Fibroblast of skin of left biceps (primary cell): ENCODE measurements at regions not wholly inside any gene's neighbourhood (a gene's known extent, or its start where the extent isn't known, plus 50 kb on each side); places are given as distances from the start of the nearest gene placed in this dataset.
"Not testable (repeated sequence)": the region's sequence is repeated elsewhere in the genome, so short reads cannot be mapped to it uniquely, and the experiment has no call there.

Experiments
- DNase-seq, 2 experiments: peaks; one replicate each; pipeline ENCODE4 v3.0.0-alpha.2; 2013; ENCODE audit warnings: low read depth in 2 of 2

DNA sequence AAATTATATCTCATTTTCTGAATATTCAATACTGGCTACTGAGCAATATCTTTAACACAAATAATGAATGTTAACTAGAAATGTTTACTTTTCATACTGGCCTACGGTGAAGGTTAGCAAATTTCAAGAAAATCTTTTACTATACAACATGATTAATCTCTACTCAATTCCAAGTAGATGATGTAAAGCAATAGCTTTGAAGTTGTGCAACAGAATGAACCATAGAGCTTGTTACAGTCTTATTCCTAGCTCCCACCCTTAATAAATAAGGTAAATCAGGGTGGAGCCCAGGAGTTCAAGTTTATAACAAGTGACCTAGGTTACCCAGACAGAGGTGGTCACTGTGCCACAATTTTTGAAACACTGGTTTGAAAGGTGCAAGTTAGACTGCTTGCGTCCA, 1678.1 kb downstream of the KCNT2 start:
- DNase-seq = no peak

DNA sequence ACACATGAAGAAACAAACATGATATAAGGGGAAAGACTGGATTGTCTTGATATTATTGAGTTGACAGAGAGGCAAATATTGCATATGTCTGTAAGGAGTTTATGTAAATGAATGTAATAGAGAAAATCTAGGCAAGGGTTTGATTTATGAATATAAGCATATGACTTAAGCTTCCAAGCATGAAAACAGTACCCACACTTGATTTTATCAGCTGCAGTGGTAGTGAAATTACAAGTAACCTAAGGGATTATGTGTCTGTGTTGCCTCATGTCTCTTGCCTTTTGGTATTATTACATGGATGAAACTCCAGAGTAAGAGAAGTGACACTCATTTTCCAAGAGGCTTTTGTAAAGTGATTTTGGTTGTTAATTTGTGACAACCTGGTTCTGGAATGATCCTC, 1678.9 kb downstream of the KCNT2 start:
- no peak for DNase-seq

DNA sequence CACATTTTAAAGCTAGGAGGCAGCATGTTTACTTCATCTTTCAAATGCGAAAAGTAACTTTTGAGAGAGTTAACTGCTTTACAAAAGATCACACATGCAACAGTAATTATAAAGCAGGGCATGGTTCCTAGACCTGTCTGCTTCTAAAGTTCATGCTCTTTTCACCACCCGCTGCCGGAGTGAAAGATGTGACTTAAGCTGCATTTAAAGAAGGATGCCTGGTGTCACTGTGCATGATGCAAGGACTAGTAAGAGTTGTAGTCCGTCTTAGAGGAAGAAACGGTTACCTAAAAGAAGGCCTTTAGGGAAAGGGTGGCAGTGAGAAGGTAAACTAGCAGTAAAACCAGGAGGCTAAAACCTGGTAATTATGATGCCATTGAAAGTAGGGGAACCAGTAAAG, 1689.1 kb downstream of the KCNT2 start:
- DNase-seq = no peak

DNA sequence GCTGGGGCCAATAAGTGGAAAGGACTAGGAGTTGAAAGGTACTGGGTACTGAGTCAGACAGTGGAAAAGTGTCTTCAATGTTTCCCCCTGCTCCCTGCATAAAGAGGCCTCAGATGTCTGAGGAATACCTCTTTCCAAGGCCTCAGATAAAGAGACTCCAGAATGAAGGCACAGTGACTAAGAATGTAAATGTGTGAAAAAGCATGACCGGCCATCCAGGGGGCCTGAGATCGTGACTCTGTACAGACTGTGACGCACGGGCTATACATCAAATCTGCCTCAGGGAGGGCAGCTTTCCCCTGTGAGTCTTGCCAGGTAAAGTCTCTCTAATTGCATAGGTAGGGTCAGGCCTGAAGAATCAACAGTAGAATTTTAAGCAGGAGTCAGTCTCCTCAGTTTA, 1690.5 kb downstream of the KCNT2 start:
- no peak for DNase-seq

DNA sequence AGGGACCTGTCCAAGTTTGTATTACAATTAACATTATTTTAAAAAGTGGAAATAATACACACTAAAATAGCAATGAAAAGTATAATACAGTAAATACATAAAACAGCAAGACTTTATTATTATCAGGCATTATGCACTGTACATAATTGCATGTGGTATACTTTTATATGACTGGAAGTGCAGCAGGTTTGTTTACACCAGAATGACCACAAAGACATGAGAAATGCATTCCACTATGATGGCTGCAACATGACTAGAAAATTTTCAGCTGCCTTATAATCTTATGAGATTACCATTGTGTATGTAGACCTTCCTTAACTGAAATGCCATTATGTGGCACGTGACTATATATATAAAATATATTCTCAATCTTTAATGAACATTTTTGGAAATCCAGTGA, 1699.6 kb downstream of the KCNT2 start:
- no peak for DNase-seq

DNA sequence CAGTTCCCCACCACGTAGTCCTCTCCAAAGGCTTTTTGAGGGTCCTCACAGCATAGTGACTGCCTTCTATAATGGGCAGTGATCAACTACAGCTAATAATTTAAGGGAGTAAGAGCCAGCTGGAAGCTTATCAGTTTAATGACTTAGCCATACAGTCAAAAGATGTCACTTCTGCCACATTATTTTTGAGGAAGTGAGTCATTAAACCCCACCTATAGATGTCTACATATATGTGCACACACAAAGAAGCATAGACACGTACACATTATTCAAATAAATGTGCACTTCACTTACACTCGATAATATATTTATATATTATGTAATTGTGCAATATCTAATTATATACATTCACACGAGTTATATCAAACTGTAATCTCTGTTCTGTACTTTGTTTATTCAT, 1704.7 kb downstream of the KCNT2 start:
- no peak for DNase-seq

DNA sequence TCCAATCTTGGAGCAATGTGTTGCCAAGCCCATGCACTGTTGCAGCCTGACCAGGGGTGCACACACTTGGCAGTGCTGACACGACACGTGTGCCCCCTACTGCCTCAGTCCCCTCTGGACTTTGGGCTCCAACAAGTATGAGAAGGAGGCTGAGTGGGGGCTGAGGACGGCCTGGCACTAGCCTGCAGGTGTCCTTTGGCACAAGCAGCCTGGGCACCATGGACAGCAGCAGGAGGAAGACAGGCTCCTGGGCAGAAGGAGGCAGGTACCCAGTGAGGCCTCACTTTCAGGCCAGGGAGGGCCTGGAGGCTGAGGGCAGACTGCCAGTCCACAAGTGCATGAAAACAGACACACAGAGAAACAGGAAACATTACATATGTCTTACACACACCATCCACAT, 1702.9 kb upstream of the B3GALT2 start:
- no peak for DNase-seq

DNA sequence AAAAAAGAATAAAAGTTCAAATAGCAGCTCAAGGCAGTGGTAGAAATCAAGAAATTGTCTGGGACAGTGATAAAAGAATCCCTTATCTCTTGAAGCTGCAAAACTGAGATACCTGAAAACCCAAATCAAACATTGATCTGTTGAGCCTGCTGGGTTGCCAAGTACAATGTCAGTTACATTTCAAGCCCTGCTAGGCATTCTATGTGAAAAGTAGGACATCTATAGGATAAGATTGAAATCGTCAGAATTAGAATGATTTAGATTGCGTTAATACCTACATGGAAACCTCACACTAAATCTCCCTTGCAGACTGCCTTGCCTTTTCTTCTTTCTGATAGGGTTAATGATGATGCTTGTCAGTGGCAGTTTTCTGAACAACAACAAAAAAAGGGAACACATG, 1684.4 kb upstream of the B3GALT2 start:
- no peak for DNase-seq

DNA sequence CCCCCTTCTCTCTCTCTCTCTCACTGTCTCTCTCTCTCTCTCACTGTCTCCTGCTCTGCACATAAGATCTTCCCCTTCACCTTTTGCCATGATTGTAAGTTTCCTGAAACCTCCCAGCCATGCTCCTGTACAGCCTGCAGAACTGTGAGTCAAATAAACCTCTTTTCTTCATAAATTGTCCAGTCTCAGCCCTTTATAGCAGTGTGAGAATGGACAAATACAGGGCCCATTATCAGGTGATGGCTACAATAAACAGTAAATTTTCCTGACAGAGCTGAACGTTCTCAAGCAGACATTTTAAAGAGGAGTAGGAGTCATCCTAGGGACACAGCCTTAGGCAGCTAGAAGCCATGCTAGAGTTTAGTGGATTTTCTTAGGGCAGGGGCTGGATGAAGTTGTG, 1679.7 kb upstream of the B3GALT2 start:
- no peak for DNase-seq

DNA sequence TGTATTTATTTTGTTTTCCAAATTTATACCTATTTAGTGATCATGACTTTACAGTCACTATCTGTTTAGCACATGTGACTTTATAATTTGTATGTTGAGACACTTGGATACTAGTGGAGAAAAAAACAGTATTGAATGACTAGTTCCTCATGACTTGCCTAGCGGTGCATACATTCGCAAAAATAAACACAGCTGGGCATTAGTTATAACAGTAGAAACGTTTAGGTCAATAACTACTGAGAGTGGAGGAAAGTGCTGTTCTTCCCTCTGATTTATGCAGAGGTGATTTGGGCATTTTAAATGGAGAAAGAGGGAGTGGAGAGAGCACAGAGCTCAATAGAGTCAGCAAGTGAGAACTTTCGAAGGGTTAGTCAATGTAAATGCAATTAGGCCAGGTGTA, 1679.0 kb upstream of the B3GALT2 start:
- no peak for DNase-seq

DNA sequence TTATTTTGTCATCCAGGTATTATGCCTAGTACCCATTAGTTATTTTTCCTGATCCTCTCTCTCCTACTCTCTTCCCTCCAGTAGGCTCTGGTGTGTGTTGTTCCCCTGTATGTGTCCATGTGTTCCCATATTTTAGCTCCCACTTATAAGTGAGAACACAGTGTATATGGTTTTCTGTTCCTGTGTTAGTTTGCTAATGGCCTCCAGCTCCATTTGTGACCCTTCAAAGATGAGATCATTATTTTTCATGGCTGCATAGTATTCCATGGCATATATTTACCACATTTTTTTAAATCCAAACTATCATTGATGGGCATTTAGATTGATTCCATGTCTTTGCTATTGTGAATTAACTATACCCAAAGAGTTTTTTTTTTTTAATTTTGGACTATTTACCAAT, 1675.7 kb upstream of the B3GALT2 start:
- DNase-seq = no peak

DNA sequence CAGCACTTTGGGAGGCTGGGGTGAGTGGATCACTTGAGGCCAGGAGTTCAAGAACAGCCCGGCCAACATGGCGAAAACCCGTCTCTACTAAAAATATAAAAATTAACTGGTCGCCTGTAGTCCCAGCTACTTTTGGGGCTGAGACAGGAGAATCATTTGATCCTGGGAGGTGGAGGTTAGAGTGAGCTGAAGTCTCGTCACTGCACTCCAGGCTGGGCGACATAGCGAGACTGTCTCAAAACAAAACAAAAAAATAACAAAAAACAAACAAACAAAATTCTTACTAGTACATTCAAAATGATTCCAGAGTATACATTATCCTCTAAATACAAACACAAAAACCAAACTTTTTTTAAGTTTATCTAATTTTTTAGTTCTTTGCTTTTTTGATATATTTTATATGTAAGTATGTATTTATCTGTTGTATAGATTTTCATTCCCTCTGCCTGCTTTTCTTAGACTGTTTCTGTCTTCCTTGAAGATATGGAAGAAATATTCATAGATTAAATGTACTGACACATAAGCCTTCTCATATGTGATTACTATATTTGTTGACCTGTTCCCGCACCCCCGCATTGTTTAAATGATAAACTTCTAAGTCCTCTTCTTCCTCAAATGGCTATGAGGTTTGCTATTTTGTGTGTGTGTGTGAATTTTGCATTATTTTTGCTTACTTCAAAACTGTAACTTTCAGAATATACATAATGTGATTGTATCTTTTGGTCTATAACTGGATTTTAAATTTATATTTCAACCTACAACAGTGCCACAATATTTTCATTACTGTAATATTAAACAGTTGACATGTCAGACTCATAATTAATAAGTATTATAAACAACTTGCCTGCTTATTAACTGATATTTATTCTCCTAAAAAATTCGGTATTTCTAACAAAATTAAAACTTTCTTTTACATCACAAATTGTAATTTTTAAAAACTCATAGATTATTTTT, 1674.1 kb upstream of the B3GALT2 start:
- DNase-seq = no peak

DNA sequence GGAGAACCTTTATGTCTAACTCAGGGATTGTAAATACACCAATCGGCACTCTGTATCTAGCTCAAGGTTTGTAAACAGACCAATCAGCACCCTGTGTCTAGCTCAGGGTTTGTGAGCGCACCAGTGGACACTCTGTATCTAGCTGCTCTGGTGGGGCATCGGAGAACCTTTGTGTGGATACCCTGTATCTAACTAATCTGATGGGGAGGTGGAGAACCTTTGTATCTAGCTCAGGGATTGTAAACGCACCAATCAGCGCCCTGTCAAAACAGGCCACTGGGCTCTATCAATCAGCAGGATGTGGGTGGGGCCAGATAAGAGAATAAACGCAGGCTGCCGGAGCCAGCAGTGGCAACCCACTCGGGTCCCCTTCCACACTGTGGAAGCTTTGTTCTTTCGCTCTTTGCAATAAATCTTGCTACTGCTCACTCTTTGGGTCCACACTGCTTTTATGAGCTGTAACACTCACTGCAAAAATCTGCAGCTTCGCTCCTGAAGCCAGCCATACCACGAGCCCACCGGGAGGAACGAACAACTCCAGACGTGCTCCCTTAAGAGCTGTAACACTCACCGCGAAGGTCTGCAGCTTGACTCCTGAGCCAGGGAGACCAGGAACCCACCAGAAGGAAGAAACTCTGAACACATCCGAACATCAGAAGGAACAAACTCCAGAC, 1673.2 kb upstream of the B3GALT2 start:
- not testable (repeated sequence) for DNase-seq

DNA sequence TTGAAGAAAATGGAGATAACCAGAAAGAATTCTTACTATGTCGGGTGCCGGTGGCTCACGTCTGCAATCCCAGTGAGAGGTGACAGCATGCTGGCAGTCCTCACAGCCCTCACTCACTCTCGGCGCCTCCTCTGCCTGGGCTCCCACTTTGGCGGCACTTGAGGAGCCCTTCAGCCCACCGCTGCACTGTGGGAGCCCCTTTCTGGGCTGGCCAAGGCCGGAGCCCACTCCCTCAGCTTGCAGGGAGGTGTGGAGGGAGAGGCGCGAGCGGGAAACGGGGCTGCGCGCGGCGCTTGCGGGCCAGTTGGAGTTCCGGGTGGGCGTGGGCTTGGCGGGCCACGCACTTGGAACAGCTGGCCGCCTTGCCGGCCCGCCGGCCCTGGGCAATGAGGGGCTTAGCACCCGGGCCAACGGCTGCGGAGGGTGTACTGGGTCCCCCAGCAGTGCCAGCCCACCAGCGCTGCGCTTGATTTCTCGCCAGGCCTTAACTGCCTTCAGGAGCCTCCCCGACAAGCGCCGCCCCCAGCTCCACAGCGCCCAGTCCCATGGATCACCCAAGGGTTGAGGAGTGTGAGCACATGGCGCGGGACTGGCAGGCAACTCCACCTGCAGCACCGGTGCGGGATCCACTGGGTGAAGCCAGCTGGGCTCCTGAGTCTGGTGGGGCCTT, 1672.5 kb upstream of the B3GALT2 start:
- DNase-seq = not testable (repeated sequence)

DNA sequence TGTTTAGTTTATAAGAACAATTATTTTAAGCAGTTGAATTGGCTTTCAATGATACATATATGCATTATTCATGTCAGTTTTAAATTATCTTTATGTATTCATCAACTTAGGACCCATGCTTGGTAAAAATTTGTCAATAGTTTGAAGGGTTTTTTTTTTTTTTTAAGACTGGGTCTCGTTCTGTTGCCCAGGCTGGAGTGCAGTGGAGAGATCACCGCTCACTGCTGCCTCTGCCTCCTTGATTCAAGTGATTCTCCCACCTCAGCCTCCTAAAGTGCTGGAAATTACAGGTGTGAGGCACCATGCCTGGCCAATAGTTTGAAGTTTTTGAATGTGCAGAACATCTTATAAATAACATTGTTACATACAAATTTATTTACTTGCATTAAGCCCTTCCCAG, 1671.0 kb upstream of the B3GALT2 start:
- no peak for DNase-seq

DNA sequence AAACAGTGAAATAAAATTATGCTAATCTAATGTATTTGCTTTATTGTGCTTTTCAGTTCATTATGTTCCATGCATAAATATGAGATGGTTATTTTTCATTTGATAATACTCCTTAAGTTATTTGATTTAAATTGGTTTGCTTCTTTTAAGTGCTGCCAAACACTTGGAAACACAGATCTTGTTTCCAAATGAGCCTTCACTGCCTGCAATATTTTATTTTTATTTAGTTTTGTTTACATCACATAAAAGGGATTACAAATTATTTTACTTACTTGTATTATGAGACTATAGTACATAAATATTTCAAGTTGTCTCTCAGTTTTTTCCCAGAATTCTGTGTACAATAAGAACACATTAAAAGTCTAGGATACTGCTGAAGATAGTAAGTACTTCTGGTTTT, 1662.4 kb upstream of the B3GALT2 start:
- DNase-seq = no peak

DNA sequence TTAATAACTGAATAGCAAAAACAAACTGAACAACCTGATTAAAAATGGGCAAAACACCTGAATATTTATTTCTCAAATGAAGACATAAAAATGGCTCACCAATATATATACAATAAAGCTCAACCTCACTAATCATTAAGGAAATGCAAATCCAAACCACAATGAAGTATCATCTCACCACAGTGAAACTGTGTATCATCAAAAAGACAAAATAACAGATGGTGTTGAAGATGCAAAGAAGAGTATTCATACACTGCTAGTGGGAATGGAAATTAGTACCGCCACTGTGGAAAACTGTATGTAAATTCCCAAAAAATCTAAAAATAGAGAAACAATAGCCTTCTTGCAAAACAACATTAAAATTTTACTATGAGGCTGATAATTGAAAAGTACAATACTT, 1660.1 kb upstream of the B3GALT2 start:
- no peak for DNase-seq

DNA sequence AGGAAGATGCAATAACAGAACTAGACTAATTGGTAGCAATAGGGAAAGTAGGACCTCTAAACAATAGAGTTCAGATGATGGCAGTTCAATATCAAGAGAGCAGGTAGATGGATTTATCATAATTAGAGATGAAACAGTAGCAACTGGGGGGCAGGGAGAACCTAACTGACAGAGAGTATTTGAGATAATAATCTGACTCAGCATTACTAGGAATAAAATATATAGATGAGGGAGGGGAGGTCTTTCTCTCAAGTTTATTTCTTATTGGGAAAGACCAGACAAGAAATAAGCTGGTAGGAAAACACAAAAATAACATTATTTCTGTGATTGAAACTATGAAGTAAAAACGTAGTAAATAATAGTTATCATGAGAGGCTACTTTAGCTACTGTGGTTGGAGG, 1656.7 kb upstream of the B3GALT2 start:
- DNase-seq = no peak

DNA sequence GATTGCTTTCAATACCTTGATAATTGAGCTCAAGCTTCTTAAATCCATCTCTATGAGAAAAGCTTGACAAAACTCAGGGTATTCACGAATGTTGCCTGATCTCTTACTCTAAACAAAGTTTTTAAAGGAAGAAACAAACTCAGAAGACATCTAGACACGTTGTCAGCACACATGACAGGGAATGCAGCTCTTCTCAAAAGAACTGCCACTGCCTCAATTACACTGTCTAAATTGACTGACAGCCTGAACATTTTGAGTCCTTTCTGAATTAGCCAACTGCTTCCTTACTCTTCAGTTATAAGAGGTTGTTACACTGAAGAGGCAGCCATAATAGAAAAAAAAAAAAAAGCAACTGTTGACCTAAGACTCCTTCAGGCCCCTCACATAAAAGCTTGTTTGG, 1646.7 kb upstream of the B3GALT2 start:
- DNase-seq = no peak

DNA sequence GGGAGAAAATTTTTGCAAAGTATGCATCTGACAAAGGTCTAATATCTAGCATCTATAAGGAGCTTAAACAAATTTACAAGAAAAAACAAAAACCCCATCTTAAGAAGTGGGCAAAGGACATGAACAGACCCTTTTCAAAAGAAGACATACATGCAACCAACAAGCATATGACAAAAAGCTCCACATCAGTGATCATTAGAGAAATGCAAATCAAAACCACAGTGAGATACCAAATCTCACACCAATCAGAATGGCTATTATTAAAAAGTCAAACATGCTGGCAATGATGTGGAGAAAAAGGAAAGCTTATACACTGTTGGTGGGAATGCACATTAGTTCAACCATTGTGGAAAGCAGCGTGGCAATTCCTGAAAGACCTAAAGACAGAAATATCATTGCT, 1645.2 kb upstream of the B3GALT2 start:
- not testable (repeated sequence) for DNase-seq

DNA sequence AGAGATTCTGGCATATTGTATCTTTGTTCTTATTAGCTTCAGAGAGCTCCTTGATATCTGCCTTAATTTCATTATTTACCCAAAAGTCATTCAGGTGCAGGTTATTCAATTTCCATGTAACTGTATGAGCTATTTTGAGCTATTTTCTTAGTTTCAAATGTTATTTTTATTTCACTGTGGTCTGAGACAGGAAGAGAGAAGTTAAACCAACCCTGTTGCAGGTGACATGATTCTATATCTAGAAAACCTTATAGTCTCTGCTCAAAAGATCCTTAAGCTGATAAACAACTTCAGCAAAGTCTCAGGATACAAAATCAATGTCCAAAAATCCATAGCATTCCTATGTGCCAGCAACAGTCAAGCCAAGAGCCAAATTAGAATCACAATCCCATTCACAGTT, 1644.0 kb upstream of the B3GALT2 start:
- DNase-seq = no peak

DNA sequence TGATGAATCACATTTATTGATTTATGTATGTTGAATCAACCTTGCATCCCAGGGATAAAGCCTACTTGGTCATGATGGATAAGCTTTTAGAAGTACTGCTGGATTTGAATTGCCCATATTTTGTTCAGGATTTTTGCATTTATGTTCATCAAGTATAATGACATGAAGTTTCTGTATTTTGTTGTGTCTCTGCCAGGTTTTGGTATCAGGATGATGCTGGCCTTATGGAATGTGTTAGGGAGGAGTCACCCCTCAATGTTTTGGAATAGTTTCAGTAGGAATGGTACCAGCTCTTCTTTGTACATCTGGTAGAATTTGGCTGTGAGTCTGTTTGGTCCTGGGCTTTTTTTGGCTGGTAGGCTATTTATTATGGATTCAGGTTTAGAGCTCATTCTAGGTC, 1643.1 kb upstream of the B3GALT2 start:
- peak in 1 of 2 experiments; percentile 10 for DNase-seq

DNA sequence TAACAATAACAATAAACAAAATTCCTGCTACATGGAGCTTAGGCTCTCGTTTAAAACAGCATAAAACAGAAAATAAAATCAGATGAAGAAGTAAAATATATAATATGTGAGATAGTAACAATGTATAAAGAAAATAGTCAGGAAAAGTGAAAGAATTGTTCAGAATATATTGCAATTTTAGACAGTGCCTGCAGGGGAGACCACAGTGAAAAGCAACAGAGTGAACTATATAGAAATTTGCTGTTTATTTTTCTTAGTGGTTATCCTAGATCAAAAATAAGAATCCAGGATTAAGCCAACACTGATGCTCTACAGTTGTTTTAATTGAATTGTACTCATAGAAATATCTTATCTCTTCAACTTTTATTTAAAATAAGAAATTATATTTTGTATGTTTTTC, 1639.0 kb upstream of the B3GALT2 start:
- DNase-seq = no peak
